SK-N-MC (cell line): ENCODE measurements at regions not wholly inside any gene's neighbourhood (a gene's known extent, or its start where the extent isn't known, plus 50 kb on each side); places are given as distances from the start of the nearest gene placed in this dataset.

Source experiments
- EZH2 ChIP-seq: fragments of 200-600 bp; sonication (generic); IDR thresholded peaks from one replicate; pipeline ENCODE4 v1.6.1; 2017; ENCODE audit warnings: antibody characterized with exemption
- FOXP2 ChIP-seq: optimal IDR thresholded peaks from 2 replicates; pipeline ENCODE3; 2011; ENCODE audit warnings: mild to moderate bottlenecking, moderate library complexity; ENCODE audit not compliant: insufficient read depth; ENCODE audit errors: extremely low read length, control extremely low read depth
- POLR2AphosphoS5 ChIP-seq: IDR thresholded peaks from 2 replicates; pipeline ENCODE4 v1.6.1; 2012; ENCODE audit warnings: mild to moderate bottlenecking, low read depth, low read length, borderline replicate concordance

DNA sequence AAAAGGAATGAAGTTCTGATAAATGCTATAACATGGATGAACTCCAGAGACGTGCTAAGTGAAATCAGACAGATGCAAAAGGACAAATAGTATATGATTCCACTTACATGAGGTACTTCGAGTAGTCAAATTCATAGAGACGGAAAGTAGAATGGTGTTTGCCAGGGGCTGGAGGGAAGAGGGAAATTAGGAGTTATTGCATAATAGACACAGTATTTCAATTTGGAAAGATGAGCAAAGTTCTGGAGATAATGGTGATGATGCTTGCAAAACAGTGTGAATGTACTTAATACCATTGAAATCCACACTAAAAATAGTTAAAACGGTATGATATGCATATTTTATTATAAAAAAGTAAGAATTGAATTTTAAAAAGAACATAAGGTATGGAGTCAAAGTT lies 84.9 kb upstream of the STXBP5 start:
- TF ChIP-seq EZH2 (no peak), POLR2AphosphoS5 (no peak), FOXP2 (no peak)
